ENCODE measurements at regions not wholly inside any gene's neighbourhood (a gene's known extent, or its start where the extent isn't known, plus 50 kb on each side); places are given as distances from the start of the nearest gene placed in this dataset.

DNA sequence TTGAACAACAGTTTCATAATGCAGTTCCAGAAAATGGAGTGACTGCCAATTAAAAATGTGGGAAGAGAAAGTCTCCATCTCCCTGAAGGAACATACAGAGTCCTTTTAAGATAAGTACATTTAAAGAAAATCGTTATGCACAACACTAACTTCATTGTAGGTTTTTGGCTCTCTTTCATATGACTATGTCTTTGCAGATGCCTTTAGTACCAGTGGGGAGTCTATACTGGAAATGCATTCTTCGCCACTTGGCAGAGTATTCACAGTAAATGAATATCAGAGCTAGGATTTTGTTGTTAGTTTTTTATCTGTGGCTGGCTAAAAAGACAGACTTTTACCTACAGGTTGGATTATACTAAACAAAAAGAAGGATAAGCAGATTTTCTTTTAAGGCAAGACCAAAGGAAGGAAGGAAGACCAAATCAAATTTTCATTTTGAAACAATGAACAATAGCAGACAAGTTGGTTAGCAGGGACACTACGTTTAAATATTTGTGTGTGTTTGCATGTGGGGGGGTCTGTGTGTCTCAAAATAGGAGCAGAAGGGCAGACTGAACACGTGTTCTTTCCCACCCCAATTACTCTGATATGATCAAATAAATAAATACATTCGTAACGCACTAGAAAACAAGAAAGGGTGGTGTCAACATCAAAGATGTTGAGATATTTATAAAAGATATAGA lies 124.5 kb downstream of the BTG1 start:
- TF ChIP-seq POLR2A (IDR thresholded peaks at IDR 0.05), result no peak
- no peak for TF ChIP-seq CTCF (IDR thresholded peaks at IDR 0.05)
- TF ChIP-seq POLR2AphosphoS5 (IDR thresholded peaks at IDR 0.05), result no peak
